Astrocyte (in vitro differentiated cells and primary cell): ENCODE measurements at regions not wholly inside any gene's neighbourhood (a gene's known extent, or its start where the extent isn't known, plus 50 kb on each side); places are given as distances from the start of the nearest gene placed in this dataset.

Experiments
- CTCF ChIP-seq: IDR thresholded peaks from 2 replicates; pipeline ENCODE4 v1.5.1; 2011; ENCODE audit warnings: low read depth, mild to moderate bottlenecking, inconsistent platforms, low read length, moderate library complexity; ENCODE audit not compliant: insufficient read depth
- EZH2 ChIP-seq: IDR thresholded peaks from 2 replicates; pipeline ENCODE4 v1.6.1; 2012; ENCODE audit warnings: mild to moderate bottlenecking, low read length, inconsistent platforms; ENCODE audit not compliant: insufficient read depth

- TF ChIP-seq CTCF (no peak), EZH2 (no peak)
Observed at GRCh38 chr14:104403421-104404220, 175.9 kb upstream of the C14orf180 start.
